Neural progenitor cell (in vitro differentiated cells): ENCODE measurements at regions not wholly inside any gene's neighbourhood (a gene's known extent, or its start where the extent isn't known, plus 50 kb on each side); places are given as distances from the start of the nearest gene placed in this dataset.

Experiments
- DNase-seq: peaks from one replicate; pipeline ENCODE4 v3.0.0-alpha.2; 2016; ENCODE audit warnings: low spot score
- H2AFZ ChIP-seq: fragments of 200-600 bp; sonication (generic); replicated peaks from 2 replicates; pipeline ENCODE4 v1.6.1; 2016; ENCODE audit warnings: antibody characterized with exemption
- H3F3A ChIP-seq: fragments of 200-600 bp; sonication (generic); 2 replicates; pipeline ENCODE4 v1.6.1; 2016; ENCODE audit warnings: antibody characterized with exemption, low read depth
- H3K27ac ChIP-seq: fragments of 200-600 bp; sonication (generic); 2 replicates; pipeline ENCODE4 v1.5.1; 2016; ENCODE audit warnings: mild to moderate bottlenecking
- H3K27me3 ChIP-seq: fragments of 200-600 bp; sonication (generic); 2 replicates; pipeline ENCODE4 v1.6.1; 2016; ENCODE audit warnings: mild to moderate bottlenecking, moderate library complexity
- H3K36me3 ChIP-seq: fragments of 200-600 bp; sonication (generic); 2 replicates; pipeline ENCODE4 v1.5.1; 2016
- H3K4me1 ChIP-seq: fragments of 200-600 bp; sonication (generic); 2 replicates; pipeline ENCODE4 v1.6.1; 2016; ENCODE audit warnings: mixed run types
- H3K4me2 ChIP-seq: fragments of 200-600 bp; sonication (generic); 2 replicates; pipeline ENCODE4 v1.6.1; 2016
- H3K4me3 ChIP-seq: fragments of 200-600 bp; sonication (generic); 2 replicates; pipeline ENCODE4 v1.5.1; 2016
- H3K79me2 ChIP-seq: fragments of 200-600 bp; sonication (generic); 2 replicates; pipeline ENCODE4 v1.6.1; 2016; ENCODE audit warnings: low read depth
- H3K9ac ChIP-seq: fragments of 200-600 bp; sonication (generic); 2 replicates; pipeline ENCODE4 v1.6.1; 2016
- H3K9me3 ChIP-seq: fragments of 200-600 bp; sonication (generic); 2 replicates; pipeline ENCODE4 v1.5.1; 2016; ENCODE audit warnings: low read depth
- H4K20me1 ChIP-seq: fragments of 200-600 bp; sonication (generic); 2 replicates; pipeline ENCODE4 v1.6.1; 2016; ENCODE audit warnings: low read depth
- H3K27ac Mint-ChIP-seq: 3 replicates; pipeline ENCODE4 v1.8.0; 2021; ENCODE audit warnings: mixed read lengths
- H3K27me3 Mint-ChIP-seq: 2 replicates; pipeline ENCODE4 v1.8.0; 2022; ENCODE audit warnings: low read depth, mild to moderate bottlenecking, inconsistent platforms, moderate library complexity, mixed read lengths; ENCODE audit not compliant: insufficient read depth
- H3K36me3 Mint-ChIP-seq: 3 replicates; pipeline ENCODE4 v1.8.0; 2021; ENCODE audit warnings: mixed read lengths
- H3K4me1 Mint-ChIP-seq: 3 replicates; pipeline ENCODE4 v1.8.0; 2021; ENCODE audit warnings: mixed read lengths
- H3K4me3 Mint-ChIP-seq: 3 replicates; pipeline ENCODE4 v1.8.0; 2021; ENCODE audit warnings: mild to moderate bottlenecking, moderate library complexity, mixed read lengths
- H3K9me3 Mint-ChIP-seq: 3 replicates; pipeline ENCODE4 v1.8.0; 2020; ENCODE audit warnings: mixed read lengths
- EZH2 ChIP-seq: fragments of 200-600 bp; sonication (generic); IDR thresholded peaks from 2 replicates; pipeline ENCODE4 v1.6.1; 2017; ENCODE audit warnings: antibody characterized with exemption, mild to moderate bottlenecking, moderate library complexity
- EZH2phosphoT487 ChIP-seq: fragments of 200-600 bp; sonication (generic); IDR thresholded peaks from 2 replicates; pipeline ENCODE4 v1.6.1; 2017; ENCODE audit warnings: antibody characterized with exemption
- TF ChIP-seq, protein P1 (sequence below): fragments of 200-600 bp; sonication (generic); IDR thresholded peaks from 2 replicates; pipeline ENCODE4 v1.5.1; 2017; ENCODE audit warnings: antibody characterized with exemption, mild to moderate bottlenecking

DNA sequence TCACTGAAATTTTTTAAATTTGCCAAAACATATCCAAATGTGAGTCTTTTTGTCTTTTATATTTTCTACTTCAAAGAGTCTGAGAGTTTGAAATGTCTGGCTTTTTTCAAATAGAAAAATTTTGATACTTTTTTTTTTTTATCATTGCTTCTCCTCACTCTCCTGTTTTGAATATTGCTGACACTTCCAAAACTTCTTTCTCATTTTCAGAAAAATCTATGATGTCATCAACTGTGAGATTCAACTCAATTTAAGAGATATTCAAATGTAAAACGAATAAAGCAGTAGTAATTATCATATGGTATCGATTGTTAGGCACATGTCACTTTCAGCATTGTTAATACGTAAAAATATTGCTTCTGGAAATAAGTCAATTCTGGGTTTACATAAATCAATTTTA, 505.8 kb upstream of the STEAP1 start:
- H3K9me3 Mint-ChIP-seq = no peaks in the 10 kb centered on the region
- Histone ChIP-seq H3K27ac (no peak overlapping the region), H2AFZ (no peak overlapping the region), H3K4me3 (no peak overlapping the region), H3K27me3 (no peaks in the 10 kb centered on the region), H3K4me2 (no peak overlapping the region), H3F3A (no peaks in the 10 kb centered on the region), H3K9me3 (no peaks in the 10 kb centered on the region), H3K4me1 (no peaks in the 10 kb centered on the region), H3K9ac (no peak overlapping the region), H4K20me1 (no peaks in the 10 kb centered on the region), H3K36me3 (no peaks in the 10 kb centered on the region), H3K79me2 (no peaks in the 10 kb centered on the region)
- no peaks in the 10 kb centered on the region for H3K36me3 Mint-ChIP-seq
- H3K4me3 Mint-ChIP-seq = no peak overlapping the region
- no peak overlapping the region for H3K27ac Mint-ChIP-seq
- no peak for TF ChIP-seq EZH2phosphoT487
- TF ChIP-seq EZH2 = no peak
- TF ChIP-seq, protein P1, sequence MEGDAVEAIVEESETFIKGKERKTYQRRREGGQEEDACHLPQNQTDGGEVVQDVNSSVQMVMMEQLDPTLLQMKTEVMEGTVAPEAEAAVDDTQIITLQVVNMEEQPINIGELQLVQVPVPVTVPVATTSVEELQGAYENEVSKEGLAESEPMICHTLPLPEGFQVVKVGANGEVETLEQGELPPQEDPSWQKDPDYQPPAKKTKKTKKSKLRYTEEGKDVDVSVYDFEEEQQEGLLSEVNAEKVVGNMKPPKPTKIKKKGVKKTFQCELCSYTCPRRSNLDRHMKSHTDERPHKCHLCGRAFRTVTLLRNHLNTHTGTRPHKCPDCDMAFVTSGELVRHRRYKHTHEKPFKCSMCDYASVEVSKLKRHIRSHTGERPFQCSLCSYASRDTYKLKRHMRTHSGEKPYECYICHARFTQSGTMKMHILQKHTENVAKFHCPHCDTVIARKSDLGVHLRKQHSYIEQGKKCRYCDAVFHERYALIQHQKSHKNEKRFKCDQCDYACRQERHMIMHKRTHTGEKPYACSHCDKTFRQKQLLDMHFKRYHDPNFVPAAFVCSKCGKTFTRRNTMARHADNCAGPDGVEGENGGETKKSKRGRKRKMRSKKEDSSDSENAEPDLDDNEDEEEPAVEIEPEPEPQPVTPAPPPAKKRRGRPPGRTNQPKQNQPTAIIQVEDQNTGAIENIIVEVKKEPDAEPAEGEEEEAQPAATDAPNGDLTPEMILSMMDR = no peak
- no peak for DNase-seq
- no peaks in the 10 kb centered on the region for H3K27me3 Mint-ChIP-seq
- H3K4me1 Mint-ChIP-seq = no peaks in the 10 kb centered on the region

DNA sequence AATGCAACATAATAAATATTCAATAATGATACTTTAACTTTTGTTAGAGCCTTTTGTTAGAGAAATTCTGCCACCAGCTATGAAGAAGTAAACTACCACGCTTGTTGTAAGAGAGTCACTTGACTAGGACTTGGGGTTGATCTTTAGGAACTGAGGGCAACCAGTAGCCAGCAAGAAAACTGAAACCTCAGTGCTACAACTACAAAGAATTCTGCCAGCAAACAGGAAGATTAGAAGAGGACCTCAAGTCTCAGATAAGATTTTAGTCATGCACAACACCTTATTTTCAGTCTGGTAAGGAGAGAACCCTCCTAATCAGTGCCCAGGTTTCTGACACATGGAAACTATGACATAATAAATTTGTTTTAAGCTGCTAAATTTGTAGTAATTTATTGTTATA, 498.3 kb upstream of the STEAP1 start:
- no peak overlapping the region for H3K4me2 ChIP-seq
- Mint-ChIP-seq H3K36me3 (no peaks in the 10 kb centered on the region), H3K4me1 (no peaks in the 10 kb centered on the region)

DNA sequence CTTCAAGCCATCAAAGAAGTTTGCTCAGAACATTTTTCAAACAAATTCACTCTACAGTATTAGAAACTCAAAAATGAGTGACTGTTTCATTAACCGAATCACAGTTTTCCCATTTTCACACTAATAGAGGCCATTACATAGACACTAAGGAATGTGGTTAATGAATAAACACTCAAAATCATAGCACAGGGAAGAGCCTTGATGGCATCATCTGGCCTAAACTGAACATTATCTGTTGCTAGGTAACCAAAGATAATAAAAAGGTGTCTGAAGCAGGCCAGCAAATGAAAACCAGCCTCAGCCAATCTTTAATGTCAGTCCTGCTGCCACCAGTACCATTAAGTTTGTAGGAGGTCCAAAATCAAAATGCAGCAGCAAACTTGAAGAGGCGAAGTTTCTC, 492.4 kb upstream of the STEAP1 start:
- Histone ChIP-seq H4K20me1 (no peaks in the 10 kb centered on the region), H3K27ac (no peak overlapping the region), H3K4me3 (no peak overlapping the region), H3K9ac (no peak overlapping the region), H3K36me3 (no peaks in the 10 kb centered on the region), H2AFZ (no peak overlapping the region), H3K27me3 (no peaks in the 10 kb centered on the region), H3K4me1 (no peaks in the 10 kb centered on the region), H3F3A (no peaks in the 10 kb centered on the region), H3K4me2 (no peak overlapping the region), H3K9me3 (no peaks in the 10 kb centered on the region), H3K79me2 (no peaks in the 10 kb centered on the region)
- no peak for DNase-seq
- no peaks in the 10 kb centered on the region for H3K27me3 Mint-ChIP-seq
- H3K36me3 Mint-ChIP-seq = no peaks in the 10 kb centered on the region
- TF ChIP-seq, protein P1 = no peak
- no peak for TF ChIP-seq EZH2phosphoT487
- TF ChIP-seq EZH2 = no peak
- H3K4me3 Mint-ChIP-seq = no peak overlapping the region
- no peak overlapping the region for H3K27ac Mint-ChIP-seq
- H3K4me1 Mint-ChIP-seq = no peaks in the 10 kb centered on the region
- H3K9me3 Mint-ChIP-seq = no peaks in the 10 kb centered on the region

More for the DNA sequence above, 498.3 kb upstream of the STEAP1 start:
- H3K79me2 ChIP-seq = no peaks in the 10 kb centered on the region
- Mint-ChIP-seq H3K27me3 (no peaks in the 10 kb centered on the region), H3K4me3 (no peak overlapping the region), H3K9me3 (no peaks in the 10 kb centered on the region), H3K27ac (no peak overlapping the region)
- no peaks in the 10 kb centered on the region for H3F3A ChIP-seq
- TF ChIP-seq, protein P1 = no peak
- no peak for TF ChIP-seq EZH2
- TF ChIP-seq EZH2phosphoT487 = no peak
- no peaks in the 10 kb centered on the region for H4K20me1 ChIP-seq
- H3K27ac ChIP-seq = no peak overlapping the region
- no peaks in the 10 kb centered on the region for H3K9me3 ChIP-seq
- H3K27me3 ChIP-seq = no peaks in the 10 kb centered on the region
- no peak overlapping the region for H3K4me3 ChIP-seq
- no peak for DNase-seq
- H3K4me1 ChIP-seq = no peaks in the 10 kb centered on the region
- H2AFZ ChIP-seq = no peak overlapping the region
- H3K36me3 ChIP-seq = no peaks in the 10 kb centered on the region
- no peak overlapping the region for H3K9ac ChIP-seq
